Left hindlimb (tissue), 1 donor: ENCODE measurements at regions not wholly inside any gene's neighbourhood (a gene's known extent, or its start where the extent isn't known, plus 50 kb on each side); places are given as distances from the start of the nearest gene placed in this dataset.

ENCODE experiments used
- DNase-seq: peaks from one replicate; pipeline ENCODE4 v3.0.0-alpha.2; 2018

DNA sequence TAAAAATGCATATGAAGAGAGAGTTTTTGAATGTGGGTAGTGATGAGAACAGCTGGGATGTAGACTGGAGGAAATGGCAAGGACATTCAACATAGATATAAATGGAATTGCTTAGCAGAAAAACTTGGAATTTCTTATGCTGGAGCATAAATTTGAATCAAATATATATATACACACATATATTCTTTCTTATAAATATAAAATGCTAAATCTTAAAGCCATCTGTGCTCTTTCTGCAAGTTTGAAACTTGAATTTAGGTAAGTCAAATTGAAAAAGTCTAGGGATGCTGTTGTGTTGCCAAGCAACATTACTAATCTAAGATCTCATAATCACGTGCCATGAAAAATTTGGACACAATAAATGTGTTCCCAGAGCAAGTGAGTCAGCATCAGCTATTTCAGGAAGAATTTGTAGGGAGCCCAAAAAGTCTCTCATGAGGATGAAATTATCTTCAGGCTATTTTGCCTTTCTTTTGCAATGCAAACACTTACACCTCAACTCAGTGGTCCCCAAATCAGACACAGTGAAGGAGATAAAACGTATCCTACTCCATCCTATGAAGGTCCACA is 58.4 kb upstream of the ALDH1A1 start:
- no peak for DNase-seq

GRCh38 chr9:73009649-73010288 is 56.9 kb upstream of the ALDH1A1 start:
- DNase-seq: no peak

- DNase-seq: no peak
Observed at GRCh38 chr9:73007966-73008672, 55.3 kb upstream of the ALDH1A1 start.

DNA sequence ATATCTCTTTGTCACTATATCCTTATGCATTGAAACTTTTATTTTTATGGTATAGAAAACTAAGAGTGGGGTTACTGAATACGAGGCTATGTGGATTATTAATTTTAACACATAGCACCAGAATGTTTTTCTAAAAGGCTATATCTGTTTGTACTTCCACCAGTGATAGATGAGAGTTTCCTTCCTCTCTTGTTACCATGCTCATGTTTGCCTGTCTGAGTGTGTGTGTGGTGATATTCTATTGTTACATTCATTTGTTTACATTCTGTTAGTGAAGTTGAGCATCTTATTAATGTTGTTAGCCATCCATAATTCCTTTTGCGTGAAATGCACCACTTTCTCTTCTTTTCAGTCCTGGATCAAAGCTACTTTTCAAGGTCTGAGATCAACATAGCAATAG is 54.1 kb upstream of the ALDH1A1 start:
- no peak for DNase-seq
